ENCODE measurements at regions not wholly inside any gene's neighbourhood (a gene's known extent, or its start where the extent isn't known, plus 50 kb on each side); places are given as distances from the start of the nearest gene placed in this dataset.
"Not testable (repeated sequence)": the region's sequence is repeated elsewhere in the genome, so short reads cannot be mapped to it uniquely, and the experiment has no call there.

DNA sequence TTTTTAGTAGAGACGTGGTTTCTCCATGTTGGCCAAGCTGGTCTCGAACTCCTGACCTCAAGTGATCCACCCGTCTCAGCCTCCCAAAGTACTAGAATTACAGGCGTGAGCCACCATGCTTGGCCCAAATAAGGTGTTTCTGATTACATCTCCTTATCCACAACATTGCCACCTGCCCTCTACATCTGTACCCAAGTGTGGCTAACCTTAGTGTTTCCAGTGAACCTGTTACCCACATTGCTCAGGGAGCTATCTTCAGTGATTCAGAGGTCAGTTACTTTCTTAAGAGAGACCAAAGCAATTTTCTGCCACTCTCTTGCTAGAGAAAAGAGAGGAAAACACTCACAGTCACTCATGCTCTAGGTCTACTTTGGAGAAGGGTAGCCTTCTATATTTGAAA, 115.0 kb upstream of the SLC39A10 start:
- no peak for DNase-seq (ENCODE audit: low read depth in 1 of 2, low spot score in 2 of 2)
- no peak overlapping the region for H3K27ac ChIP-seq
- no peaks in the 10 kb centered on the region for H3K27me3 ChIP-seq (replicated peaks)
- H3K4me3 ChIP-seq: no peak overlapping the region
- H3K4me1 ChIP-seq (replicated peaks): 0 out of 2 replicates have a peak, but pooled peaks cover 4% of the 10 kb centered on the region
- no peaks in the 10 kb centered on the region for H3K9me3 ChIP-seq (replicated peaks)
- H3K36me3 ChIP-seq: no peaks in the 10 kb centered on the region

DNA sequence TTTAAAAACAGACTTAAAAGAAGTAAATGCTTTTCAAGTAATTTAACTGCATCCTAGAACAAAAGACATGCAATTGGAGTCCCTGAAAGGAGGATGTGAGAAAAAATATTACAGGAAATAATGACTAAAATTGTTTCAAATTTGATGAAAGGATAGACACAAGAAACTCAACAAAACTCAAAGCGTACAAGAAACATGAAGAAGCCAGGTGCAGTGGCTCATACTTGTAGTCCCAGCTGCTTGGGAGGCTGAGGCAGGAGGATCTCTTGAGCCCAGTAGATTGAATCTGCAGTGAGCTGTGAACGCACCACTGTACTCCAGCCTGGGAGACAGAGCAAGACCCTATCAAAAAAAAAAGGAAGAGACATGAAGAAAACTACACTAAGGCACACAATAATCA, 118.1 kb upstream of the SLC39A10 start:
- Histone ChIP-seq H3K36me3 (no peaks in the 10 kb centered on the region), H3K4me1 (replicated peaks) (peaks cover 10% of the 10 kb centered on the region), H3K4me3 (no peak overlapping the region), H3K9me3 (replicated peaks) (no peaks in the 10 kb centered on the region), H3K27me3 (replicated peaks) (no peaks in the 10 kb centered on the region), H3K27ac (no peak overlapping the region)
- no peak for DNase-seq (ENCODE audit: low read depth in 1 of 2, low spot score in 2 of 2)

DNA sequence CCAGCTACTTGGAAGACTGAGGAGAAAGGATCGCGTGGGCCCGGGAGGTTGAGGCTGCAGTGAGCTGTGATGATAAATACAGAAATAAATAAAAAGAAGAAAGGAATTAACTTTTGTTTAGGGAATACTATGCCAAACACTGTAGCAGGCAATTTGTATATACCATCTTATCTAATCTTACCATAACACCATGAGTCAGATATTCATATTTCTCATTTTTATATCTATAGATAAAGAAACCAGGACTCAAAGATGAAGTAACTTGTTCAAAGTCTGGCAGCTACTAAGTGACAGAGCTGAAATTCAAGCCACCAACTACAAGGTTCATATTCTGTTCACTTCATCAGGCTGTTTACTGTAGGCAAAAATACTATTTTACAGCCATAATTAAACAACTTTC, 119.2 kb upstream of the SLC39A10 start:
- H3K36me3 ChIP-seq: no peaks in the 10 kb centered on the region
- H3K4me3 ChIP-seq: no peak overlapping the region
- no peak overlapping the region for H3K27ac ChIP-seq
- no peak for DNase-seq (ENCODE audit: low read depth in 1 of 2, low spot score in 2 of 2)
- no peaks in the 10 kb centered on the region for H3K9me3 ChIP-seq (replicated peaks)
- H3K27me3 ChIP-seq (replicated peaks): no peaks in the 10 kb centered on the region
- peaks cover 17% of the 10 kb centered on the region for H3K4me1 ChIP-seq (replicated peaks)

DNA sequence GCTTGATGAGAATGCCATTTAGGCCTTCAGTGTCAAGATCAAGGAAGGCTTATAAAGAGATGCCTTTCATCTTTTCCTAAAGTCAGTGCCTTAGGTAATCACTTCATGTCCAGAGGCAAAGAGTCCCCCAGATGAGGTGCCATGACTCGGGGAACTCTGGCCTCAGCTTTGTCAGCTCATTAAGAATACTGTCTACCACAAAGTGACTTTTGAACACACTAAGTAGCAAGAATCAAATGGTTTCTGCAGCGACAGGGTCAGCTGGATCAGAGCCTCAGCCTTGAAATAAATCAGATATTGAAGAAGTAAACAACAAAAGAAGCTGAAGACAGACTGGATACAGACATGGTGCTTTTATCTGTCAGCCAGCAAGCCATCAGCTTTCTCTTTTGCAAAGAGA, 120.1 kb upstream of the SLC39A10 start:
- no peak overlapping the region for H3K4me3 ChIP-seq
- no peaks in the 10 kb centered on the region for H3K36me3 ChIP-seq
- H3K27ac ChIP-seq: no peak overlapping the region
- DNase-seq (ENCODE audit: low read depth in 1 of 2, low spot score in 2 of 2): no peak
- H3K27me3 ChIP-seq (replicated peaks): no peaks in the 10 kb centered on the region
- H3K9me3 ChIP-seq (replicated peaks): no peaks in the 10 kb centered on the region
- peaks cover 17% of the 10 kb centered on the region for H3K4me1 ChIP-seq (replicated peaks)

DNA sequence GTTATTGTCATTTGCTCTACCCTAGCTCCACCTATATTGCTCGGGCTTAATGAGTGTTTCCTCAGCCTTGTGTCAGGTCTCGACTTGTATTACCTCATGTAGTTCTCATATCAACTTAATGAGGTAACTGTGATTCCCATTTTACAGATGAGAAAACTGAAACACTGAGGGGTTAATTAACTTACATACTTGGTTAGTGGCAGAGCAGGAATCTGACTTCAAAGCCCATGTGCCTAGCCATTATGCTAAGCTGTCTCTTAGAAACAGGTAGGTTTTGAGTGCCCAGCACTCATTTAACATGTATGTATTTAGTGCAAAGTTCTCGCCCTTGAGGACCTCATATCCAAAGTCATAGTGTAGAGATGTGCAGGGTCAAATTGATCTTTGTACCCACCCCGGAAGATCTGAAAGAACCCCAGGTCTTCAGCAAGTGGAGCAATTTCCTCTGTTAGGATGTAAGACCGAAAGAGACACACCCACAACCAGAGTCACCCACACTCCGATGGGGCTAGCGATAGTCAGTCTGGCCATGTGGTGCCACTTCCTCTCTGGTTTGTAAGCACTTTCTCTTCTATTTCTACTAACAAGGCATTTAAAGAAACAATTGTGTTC, 121.0 kb upstream of the SLC39A10 start:
- Histone ChIP-seq H3K27me3 (replicated peaks) (no peaks in the 10 kb centered on the region), H3K27ac (no peak overlapping the region), H3K9me3 (replicated peaks) (no peaks in the 10 kb centered on the region), H3K4me1 (replicated peaks) (peaks cover 17% of the 10 kb centered on the region), H3K4me3 (no peak overlapping the region), H3K36me3 (no peaks in the 10 kb centered on the region)
- DNase-seq (ENCODE audit: low read depth in 1 of 2, low spot score in 2 of 2): no peak

DNA sequence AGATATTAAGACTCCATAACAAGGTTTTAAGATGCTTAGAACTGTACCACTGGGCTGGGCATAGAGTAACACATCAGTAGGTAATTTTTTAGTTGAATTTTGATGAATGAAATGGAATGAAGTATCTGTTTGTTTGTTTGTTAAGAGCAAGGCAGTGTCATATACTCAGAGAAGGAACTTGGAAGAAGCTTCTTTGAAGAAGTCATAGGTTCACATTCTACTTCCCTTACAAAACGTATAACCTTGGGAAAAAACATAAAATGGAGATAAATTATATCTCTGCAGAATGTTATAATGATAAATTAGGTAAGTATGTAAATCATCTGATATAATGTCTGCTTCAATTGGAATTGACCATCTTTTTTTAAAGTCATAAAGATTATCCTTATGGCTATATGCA, 122.1 kb upstream of the SLC39A10 start:
- Histone ChIP-seq H3K4me1 (replicated peaks) (peaks cover 17% of the 10 kb centered on the region), H3K27ac (no peak overlapping the region), H3K36me3 (no peaks in the 10 kb centered on the region), H3K9me3 (replicated peaks) (no peaks in the 10 kb centered on the region), H3K27me3 (replicated peaks) (no peaks in the 10 kb centered on the region), H3K4me3 (no peak overlapping the region)
- DNase-seq (ENCODE audit: low read depth in 1 of 2, low spot score in 2 of 2): no peak

DNA sequence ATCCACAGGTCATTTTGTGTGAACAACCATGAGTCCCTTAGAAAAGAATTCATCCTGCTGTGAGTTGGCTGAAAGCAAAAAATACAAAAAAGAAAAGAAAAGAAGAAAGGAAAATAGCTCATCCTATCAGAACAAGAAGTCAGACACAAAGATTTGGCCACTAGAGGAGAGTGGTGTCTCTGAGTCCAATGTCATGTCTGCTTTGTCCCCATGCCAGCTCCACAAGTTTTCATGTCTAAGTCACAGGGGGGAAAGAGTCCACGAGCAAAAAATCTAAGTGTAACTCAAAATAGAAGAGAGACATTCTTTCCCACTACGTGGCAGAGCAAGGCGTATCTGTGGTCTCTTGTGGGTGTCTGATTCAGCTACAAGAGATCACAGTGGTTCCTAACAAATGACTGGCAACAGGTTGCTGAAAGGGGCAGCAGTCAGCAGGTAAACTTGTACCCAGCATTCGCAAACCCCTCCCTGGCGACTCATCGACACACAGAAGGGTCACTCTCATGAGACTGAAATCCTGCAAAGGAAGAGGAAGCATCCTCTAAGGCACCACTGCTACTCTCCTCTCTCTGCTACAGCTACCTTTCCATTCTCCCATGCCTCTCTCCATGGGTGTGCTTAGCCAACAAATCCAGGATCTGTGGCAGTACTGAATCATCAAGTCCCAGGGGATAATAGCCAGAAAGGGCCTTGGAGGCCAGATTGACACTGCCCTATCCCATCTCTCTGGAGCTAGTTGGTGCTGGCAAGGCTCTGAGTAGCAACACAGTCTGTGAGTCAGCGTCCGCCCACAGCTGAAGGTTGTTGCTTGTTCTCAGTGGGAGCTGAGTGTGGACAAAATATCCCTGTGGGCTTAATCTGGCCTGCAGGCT, 123.0 kb upstream of the SLC39A10 start:
- H3K4me1 ChIP-seq (replicated peaks): peaks cover 17% of the 10 kb centered on the region

DNA sequence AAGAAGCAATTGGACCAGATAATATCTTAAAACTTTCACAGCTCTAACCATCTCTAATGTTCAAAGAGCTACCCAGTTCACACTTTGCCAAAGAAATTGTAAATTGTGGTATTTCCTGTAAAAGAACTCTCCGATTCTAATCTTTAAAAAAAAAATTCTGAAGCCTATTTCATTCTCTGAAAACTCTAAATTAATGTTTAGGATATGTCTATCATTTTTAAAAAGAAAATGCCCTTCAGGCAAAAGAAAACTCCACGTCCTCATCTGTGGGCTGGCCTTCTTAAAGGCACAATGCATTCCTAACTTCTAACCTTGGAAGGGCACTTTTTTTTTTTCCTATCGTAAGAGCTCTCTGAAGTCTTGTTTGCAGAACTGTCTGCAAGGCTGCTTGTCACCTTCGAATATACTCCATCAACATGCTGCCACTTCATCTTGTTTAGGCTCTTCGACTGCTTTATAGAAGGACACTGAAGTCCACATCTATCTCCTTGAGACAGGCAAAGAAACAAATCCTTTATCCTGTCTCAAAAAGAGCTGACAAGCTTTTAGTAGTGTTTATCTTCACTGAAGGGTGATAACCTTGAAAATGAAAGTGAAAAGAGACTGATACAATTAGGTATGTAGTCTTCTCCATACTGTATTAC, 124.3 kb upstream of the SLC39A10 start:
- Histone ChIP-seq H3K4me3 (peak overlapping the region; percentile 20), H3K36me3 (no peaks in the 10 kb centered on the region), H3K4me1 (replicated peaks) (peaks cover 17% of the 10 kb centered on the region), H3K27ac (peak overlapping the region; percentile 2; the same call in 1 of the 2 replicates), H3K27me3 (replicated peaks) (no peaks in the 10 kb centered on the region), H3K9me3 (replicated peaks) (no peaks in the 10 kb centered on the region)
- peak in 1 of 2 experiments; percentile 45 for DNase-seq (ENCODE audit: low read depth in 1 of 2, low spot score in 2 of 2)

More for the DNA sequence above, 123.0 kb upstream of the SLC39A10 start:
- Histone ChIP-seq H3K27me3 (replicated peaks) (no peaks in the 10 kb centered on the region), H3K36me3 (no peaks in the 10 kb centered on the region), H3K9me3 (replicated peaks) (no peaks in the 10 kb centered on the region), H3K27ac (peak overlapping the region; percentile 36), H3K4me3 (no peak overlapping the region)
- DNase-seq (ENCODE audit: low read depth in 1 of 2, low spot score in 2 of 2): peak; percentile 59 to 77

DNA sequence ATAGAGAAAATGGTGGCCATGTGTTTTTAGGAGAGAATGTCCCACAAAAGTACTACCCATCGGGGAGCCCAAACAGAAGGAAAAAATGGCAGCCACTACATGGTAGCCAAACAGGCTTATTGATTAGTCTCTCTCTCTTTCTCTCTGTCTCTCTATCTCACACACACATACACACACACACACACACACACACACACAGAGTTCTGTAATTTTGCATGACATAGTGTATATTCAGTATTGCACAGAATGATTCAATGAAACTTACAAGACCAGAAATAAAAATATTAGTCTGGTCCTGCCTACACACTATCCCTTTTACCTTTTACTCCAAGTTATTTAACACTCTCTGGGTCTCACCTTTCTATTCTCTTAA, 124.8 kb upstream of the SLC39A10 start:
- no peaks in the 10 kb centered on the region for H3K27me3 ChIP-seq (replicated peaks)
- H3K4me3 ChIP-seq: no peak overlapping the region
- H3K36me3 ChIP-seq: no peaks in the 10 kb centered on the region
- H3K4me1 ChIP-seq (replicated peaks): peaks cover 17% of the 10 kb centered on the region
- no peaks in the 10 kb centered on the region for H3K9me3 ChIP-seq (replicated peaks)
- no peak for DNase-seq (ENCODE audit: low read depth in 1 of 2, low spot score in 2 of 2)
- peak overlapping the region; percentile 2; the same call in 1 of the 2 replicates for H3K27ac ChIP-seq

DNA sequence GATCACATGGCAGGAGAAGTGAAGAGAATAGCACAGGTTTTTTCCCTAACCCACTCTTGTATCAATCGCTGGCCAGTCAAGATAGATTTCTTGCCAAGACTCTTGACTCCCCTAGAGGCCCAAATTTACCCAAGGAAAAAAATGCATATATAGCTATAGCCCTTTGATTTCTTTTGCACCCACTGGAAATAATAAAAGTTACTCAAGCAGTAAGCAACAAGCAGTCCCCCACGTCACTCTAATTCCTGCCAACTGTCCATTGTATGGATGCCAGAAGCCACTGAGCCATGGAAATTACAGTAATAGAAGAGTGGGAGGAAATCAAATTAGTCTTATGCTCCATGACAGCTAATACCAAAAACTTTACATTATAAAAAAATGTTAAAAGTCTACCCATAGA, 125.3 kb upstream of the SLC39A10 start:
- Histone ChIP-seq H3K36me3 (no peaks in the 10 kb centered on the region), H3K4me3 (no peak overlapping the region), H3K4me1 (replicated peaks) (peaks cover 17% of the 10 kb centered on the region), H3K27me3 (replicated peaks) (no peaks in the 10 kb centered on the region), H3K27ac (no peak overlapping the region), H3K9me3 (replicated peaks) (no peaks in the 10 kb centered on the region)
- no peak for DNase-seq (ENCODE audit: low read depth in 1 of 2, low spot score in 2 of 2)

DNA sequence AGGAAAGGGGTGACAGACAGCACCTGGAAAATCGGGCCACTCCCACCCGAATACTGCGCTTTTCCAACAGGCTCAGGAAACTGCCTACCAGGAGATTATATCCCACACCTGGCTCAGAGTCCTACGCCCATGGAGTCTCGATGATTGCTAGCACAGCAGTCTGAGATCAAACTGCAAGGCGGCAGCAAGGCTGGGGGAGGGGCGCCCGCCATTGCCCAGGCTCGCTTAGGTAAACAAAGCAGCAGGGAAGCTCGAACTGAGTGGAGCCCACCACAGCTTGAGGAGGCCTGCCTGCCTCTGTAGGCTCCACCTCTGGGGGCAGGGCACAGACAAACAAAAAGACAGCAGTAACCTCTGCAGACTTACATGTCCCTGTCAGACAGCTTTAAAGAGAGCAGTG, 133.8 kb upstream of the SLC39A10 start:
- H3K4me1 ChIP-seq (replicated peaks): peaks cover 11% of the 10 kb centered on the region
- not testable (repeated sequence) for H3K27ac ChIP-seq; H3K36me3 ChIP-seq; H3K27me3 ChIP-seq (replicated peaks); H3K4me3 ChIP-seq; H3K9me3 ChIP-seq (replicated peaks); DNase-seq (ENCODE audit: low read depth in 1 of 2, low spot score in 2 of 2)

DNA sequence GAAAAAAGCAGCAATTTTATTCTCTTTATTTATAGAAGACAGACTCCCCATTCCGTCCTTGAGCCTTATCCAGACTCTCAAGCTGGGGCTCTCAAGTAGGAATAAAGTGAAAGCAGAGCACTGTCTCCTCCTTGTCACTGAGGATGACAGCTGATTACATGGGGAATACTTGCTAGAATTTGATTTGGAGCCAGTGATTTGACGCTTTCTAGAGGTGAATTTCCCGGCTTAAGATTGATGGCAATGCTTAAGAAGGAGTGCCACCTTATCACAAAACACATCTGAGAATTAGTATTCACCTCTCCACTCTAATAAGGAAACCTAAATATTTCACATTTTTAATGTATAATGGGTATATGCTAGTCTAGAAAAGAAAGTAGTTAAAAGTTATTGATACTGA, 135.4 kb upstream of the SLC39A10 start:
- no peaks in the 10 kb centered on the region for H3K27me3 ChIP-seq (replicated peaks)
- peak overlapping the region; percentile 46; the same call in 1 of the 2 replicates for H3K27ac ChIP-seq
- peaks cover 11% of the 10 kb centered on the region for H3K4me1 ChIP-seq (replicated peaks)
- H3K4me3 ChIP-seq: no peak overlapping the region
- no peaks in the 10 kb centered on the region for H3K36me3 ChIP-seq
- no peak for DNase-seq (ENCODE audit: low read depth in 1 of 2, low spot score in 2 of 2)
- H3K9me3 ChIP-seq (replicated peaks): no peaks in the 10 kb centered on the region

DNA sequence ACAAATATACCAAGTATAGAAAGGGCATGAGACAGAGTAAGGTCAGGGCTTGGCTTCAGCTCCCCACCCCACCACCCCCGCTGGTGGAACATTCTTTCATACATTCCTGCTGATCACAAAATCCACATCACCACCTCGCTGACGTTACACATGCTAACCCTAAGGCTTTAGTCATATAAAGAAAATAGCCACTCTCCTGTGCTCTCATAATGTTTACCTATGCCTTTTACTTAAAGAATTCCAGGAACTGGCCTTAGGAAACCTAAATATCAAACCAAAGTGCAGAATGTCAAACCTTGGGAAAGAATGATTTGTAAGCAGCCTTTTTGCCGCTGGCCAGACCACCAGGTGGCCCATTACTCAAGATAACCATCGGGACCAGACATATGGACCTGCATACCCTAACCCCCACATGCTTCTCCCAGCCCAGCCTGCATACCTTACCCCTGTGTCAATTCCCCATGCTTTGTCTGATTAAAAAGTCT, 136.3 kb upstream of the SLC39A10 start:
- peaks cover 11% of the 10 kb centered on the region for H3K4me1 ChIP-seq (replicated peaks)
- no peak overlapping the region for H3K4me3 ChIP-seq
- H3K36me3 ChIP-seq: no peaks in the 10 kb centered on the region
- H3K27ac ChIP-seq: peak overlapping the region; percentile 46
- H3K27me3 ChIP-seq (replicated peaks): no peaks in the 10 kb centered on the region
- H3K9me3 ChIP-seq (replicated peaks): no peaks in the 10 kb centered on the region
- peak; percentile 72 to 78 for DNase-seq (ENCODE audit: low read depth in 1 of 2, low spot score in 2 of 2)

DNA sequence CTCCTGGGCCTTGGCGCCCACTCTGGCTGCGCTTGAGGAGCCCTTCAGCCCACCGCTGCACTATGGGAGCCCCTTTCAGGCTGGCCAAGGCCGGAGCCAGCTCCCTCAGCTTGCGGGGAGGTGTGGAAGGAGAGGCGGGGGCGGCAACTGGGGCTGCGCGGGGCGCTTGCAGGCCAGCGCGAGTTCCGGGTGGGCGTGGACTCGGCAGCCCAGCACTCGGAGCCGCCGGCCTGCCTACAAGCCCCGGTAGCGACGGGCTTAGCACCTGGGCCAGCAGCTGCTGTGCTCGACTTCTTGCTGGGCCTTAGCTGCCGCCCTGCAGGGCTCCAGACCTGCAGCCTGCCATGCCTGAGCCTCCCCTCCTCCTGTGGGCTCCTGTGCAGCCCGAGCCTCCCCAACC, 141.5 kb upstream of the SLC39A10 start:
- Histone ChIP-seq H3K4me1 (replicated peaks) (peaks cover 4% of the 10 kb centered on the region; the same call in 1 of the 2 replicates), H3K9me3 (replicated peaks) (no peaks in the 10 kb centered on the region), H3K27me3 (replicated peaks) (no peaks in the 10 kb centered on the region), H3K36me3 (no peaks in the 10 kb centered on the region), H3K27ac (no peak overlapping the region), H3K4me3 (no peak overlapping the region)
- no peak for DNase-seq (ENCODE audit: low read depth in 1 of 2, low spot score in 2 of 2)

Measured in SJSA1 (cell line).